HG03460 (cell line): ENCODE measurements at regions not wholly inside any gene's neighbourhood (a gene's known extent, or its start where the extent isn't known, plus 50 kb on each side); places are given as distances from the start of the nearest gene placed in this dataset.
"Not testable (repeated sequence)": the region's sequence is repeated elsewhere in the genome, so short reads cannot be mapped to it uniquely, and the experiment has no call there.

ENCODE experiments used
- ATAC-seq: cut with Tn5 transposase; IDR thresholded peaks from one replicate; pipeline ENCODE4 v1.9.1; 2021; ENCODE audit not compliant: unreplicated experiment

GRCh38 chr20:5660756-5661155 lies 50.0 kb upstream of the GPCPD1 start:
- not testable (repeated sequence) for ATAC-seq
